Nephron progenitor cell (in vitro differentiated cells): ENCODE measurements at regions not wholly inside any gene's neighbourhood (a gene's known extent, or its start where the extent isn't known, plus 50 kb on each side); places are given as distances from the start of the nearest gene placed in this dataset.

Experiments used
- DNase-seq: peaks from one replicate; pipeline ENCODE4 v3.0.0; 2021
- H3K27ac Mint-ChIP-seq: 2 replicates; pipeline ENCODE4 v1.8.0; 2021; ENCODE audit warnings: mild to moderate bottlenecking, moderate library complexity, mixed read lengths
- H3K27me3 Mint-ChIP-seq: 2 replicates; pipeline ENCODE4 v1.8.0; 2021; ENCODE audit warnings: mild to moderate bottlenecking, low read depth, mixed read lengths; ENCODE audit not compliant: poor library complexity
- H3K36me3 Mint-ChIP-seq: 2 replicates; pipeline ENCODE4 v1.8.0; 2021; ENCODE audit warnings: low read depth, mixed read lengths
- H3K4me1 Mint-ChIP-seq: 2 replicates; pipeline ENCODE4 v1.8.0; 2021; ENCODE audit warnings: mixed read lengths
- H3K4me3 Mint-ChIP-seq: 2 replicates; pipeline ENCODE4 v1.8.0; 2021; ENCODE audit warnings: mild to moderate bottlenecking, moderate library complexity, mixed read lengths
- H3K9me3 Mint-ChIP-seq: 2 replicates; pipeline ENCODE4 v1.8.0; 2021; ENCODE audit warnings: mild to moderate bottlenecking, moderate library complexity, mixed read lengths
- CTCF ChIP-seq: fragments of 200-600 bp; sonication (generic); IDR thresholded peaks from 2 replicates; pipeline ENCODE4 v1.5.0; 2021; ENCODE audit warnings: antibody characterized with exemption

- Mint-ChIP-seq H3K4me1 (no peaks in the 10 kb centered on the region), H3K36me3 (no peaks in the 10 kb centered on the region), H3K4me3 (no peak overlapping the region), H3K27ac (no peak overlapping the region), H3K27me3 (no peaks in the 10 kb centered on the region), H3K9me3 (no peaks in the 10 kb centered on the region)
- DNase-seq, result no peak
- TF ChIP-seq CTCF, result no peak
Observed at GRCh38 chr4:32858361-32858760, 2138.2 kb downstream of the PCDH7 start.

GRCh38 chr4:32858971-32859370 is 2138.8 kb downstream of the PCDH7 start:
- no peaks in the 10 kb centered on the region for H3K27me3 Mint-ChIP-seq
- H3K4me1 Mint-ChIP-seq, result no peaks in the 10 kb centered on the region
- H3K36me3 Mint-ChIP-seq, result no peaks in the 10 kb centered on the region
- TF ChIP-seq CTCF, result no peak
- no peak overlapping the region for H3K27ac Mint-ChIP-seq
- H3K9me3 Mint-ChIP-seq, result no peaks in the 10 kb centered on the region
- DNase-seq, result no peak
- H3K4me3 Mint-ChIP-seq, result no peak overlapping the region

GRCh38 chr4:32864713-32865351 is 2144.7 kb downstream of the PCDH7 start:
- Mint-ChIP-seq H3K9me3 (no peaks in the 10 kb centered on the region), H3K4me3 (no peak overlapping the region), H3K36me3 (no peaks in the 10 kb centered on the region), H3K27me3 (peaks cover 2% of the 10 kb centered on the region), H3K27ac (no peak overlapping the region), H3K4me1 (no peaks in the 10 kb centered on the region)
- DNase-seq, result no peak
- TF ChIP-seq CTCF, result no peak

GRCh38 chr4:32876546-32876945 is 2156.4 kb downstream of the PCDH7 start:
- Mint-ChIP-seq H3K4me3 (no peak overlapping the region), H3K9me3 (no peaks in the 10 kb centered on the region), H3K27ac (no peak overlapping the region), H3K27me3 (peaks cover 7% of the 10 kb centered on the region), H3K4me1 (no peaks in the 10 kb centered on the region), H3K36me3 (no peaks in the 10 kb centered on the region)
- no peak for TF ChIP-seq CTCF
- no peak for DNase-seq

- no peak for DNase-seq
- no peak overlapping the region for H3K4me3 Mint-ChIP-seq
- H3K9me3 Mint-ChIP-seq, result no peaks in the 10 kb centered on the region
- no peaks in the 10 kb centered on the region for H3K4me1 Mint-ChIP-seq
- peaks cover 8% of the 10 kb centered on the region for H3K27me3 Mint-ChIP-seq
- H3K27ac Mint-ChIP-seq, result no peak overlapping the region
- no peak for TF ChIP-seq CTCF
- no peaks in the 10 kb centered on the region for H3K36me3 Mint-ChIP-seq
Observed at GRCh38 chr4:32879913-32880312, 2159.7 kb downstream of the PCDH7 start.

GRCh38 chr4:32884198-32884597 is 2164.0 kb downstream of the PCDH7 start:
- no peaks in the 10 kb centered on the region for H3K36me3 Mint-ChIP-seq
- no peak for DNase-seq
- H3K4me1 Mint-ChIP-seq, result no peaks in the 10 kb centered on the region
- no peak overlapping the region for H3K4me3 Mint-ChIP-seq
- no peaks in the 10 kb centered on the region for H3K9me3 Mint-ChIP-seq
- H3K27me3 Mint-ChIP-seq, result peaks cover 4% of the 10 kb centered on the region
- TF ChIP-seq CTCF, result no peak
- H3K27ac Mint-ChIP-seq, result no peak overlapping the region
